GM20000 (cell line): ENCODE measurements at regions not wholly inside any gene's neighbourhood (a gene's known extent, or its start where the extent isn't known, plus 50 kb on each side); places are given as distances from the start of the nearest gene placed in this dataset.
"Not testable (repeated sequence)": the region's sequence is repeated elsewhere in the genome, so short reads cannot be mapped to it uniquely, and the experiment has no call there.

Experiments used
- DNase-seq: peaks from one replicate; pipeline ENCODE4 v3.0.0; 2012; ENCODE audit warnings: low spot score
- TF ChIP-seq, protein P1 (sequence below): IDR thresholded peaks from 2 replicates; pipeline ENCODE4 v1.5.1; 2012; ENCODE audit warnings: mild to moderate bottlenecking, control low read depth; ENCODE audit errors: extremely low read depth, missing control alignments

GRCh38 chr3:31307131-31307785 is 225.5 kb upstream of the STT3B start:
- TF ChIP-seq, protein P1, sequence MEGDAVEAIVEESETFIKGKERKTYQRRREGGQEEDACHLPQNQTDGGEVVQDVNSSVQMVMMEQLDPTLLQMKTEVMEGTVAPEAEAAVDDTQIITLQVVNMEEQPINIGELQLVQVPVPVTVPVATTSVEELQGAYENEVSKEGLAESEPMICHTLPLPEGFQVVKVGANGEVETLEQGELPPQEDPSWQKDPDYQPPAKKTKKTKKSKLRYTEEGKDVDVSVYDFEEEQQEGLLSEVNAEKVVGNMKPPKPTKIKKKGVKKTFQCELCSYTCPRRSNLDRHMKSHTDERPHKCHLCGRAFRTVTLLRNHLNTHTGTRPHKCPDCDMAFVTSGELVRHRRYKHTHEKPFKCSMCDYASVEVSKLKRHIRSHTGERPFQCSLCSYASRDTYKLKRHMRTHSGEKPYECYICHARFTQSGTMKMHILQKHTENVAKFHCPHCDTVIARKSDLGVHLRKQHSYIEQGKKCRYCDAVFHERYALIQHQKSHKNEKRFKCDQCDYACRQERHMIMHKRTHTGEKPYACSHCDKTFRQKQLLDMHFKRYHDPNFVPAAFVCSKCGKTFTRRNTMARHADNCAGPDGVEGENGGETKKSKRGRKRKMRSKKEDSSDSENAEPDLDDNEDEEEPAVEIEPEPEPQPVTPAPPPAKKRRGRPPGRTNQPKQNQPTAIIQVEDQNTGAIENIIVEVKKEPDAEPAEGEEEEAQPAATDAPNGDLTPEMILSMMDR: no peak
- DNase-seq: no peak

DNA sequence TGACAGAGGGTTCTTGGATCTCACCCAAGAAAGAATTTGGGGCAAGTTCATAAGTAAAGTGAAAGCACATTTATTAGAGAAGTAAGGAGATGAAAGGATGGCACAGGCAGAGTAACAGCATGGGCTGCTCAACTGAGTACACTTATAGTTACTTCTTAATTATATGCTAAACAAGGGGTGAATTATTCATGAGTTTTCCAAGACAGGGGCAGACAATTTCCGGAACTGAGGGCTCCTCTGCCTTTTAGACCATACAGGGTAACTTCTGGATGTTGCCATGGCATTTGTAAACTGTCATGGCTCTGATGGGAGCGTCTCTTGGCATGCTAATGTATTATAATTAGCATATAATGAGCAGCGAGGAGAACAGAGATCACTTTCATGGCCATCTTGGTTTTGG is 221.2 kb upstream of the STT3B start:
- DNase-seq: no peak
- TF ChIP-seq, protein P1: no peak

GRCh38 chr3:31312400-31312799 is 220.3 kb upstream of the STT3B start:
- TF ChIP-seq, protein P1: no peak

GRCh38 chr3:31314258-31314657 is 218.5 kb upstream of the STT3B start:
- no peak for DNase-seq
- TF ChIP-seq, protein P1: no peak

More at GRCh38 chr3:31312400-31312799, 220.3 kb upstream of the STT3B start:
- no peak for DNase-seq

GRCh38 chr3:31319332-31319731 is 213.4 kb upstream of the STT3B start:
- no peak for DNase-seq
- TF ChIP-seq, protein P1: no peak

DNA sequence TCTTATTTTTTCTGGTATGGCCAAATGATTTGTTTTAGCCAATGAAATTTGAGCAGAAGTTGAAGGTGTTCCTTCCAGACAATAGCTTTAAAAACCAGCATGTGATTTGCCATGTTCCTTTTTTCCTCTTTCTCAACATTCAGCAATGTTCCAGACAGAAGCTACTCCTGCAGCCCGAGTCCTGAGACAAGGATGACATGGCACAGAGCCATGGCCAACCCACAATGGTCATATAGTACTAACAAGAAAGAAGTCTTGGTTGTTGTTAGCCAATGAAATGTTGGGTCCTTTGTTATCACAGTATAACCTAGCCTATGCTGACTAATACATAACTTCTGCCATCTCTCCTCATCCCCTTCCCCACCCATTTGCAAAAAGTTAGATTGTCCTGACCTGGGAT is 211.1 kb upstream of the STT3B start:
- TF ChIP-seq, protein P1: no peak
- DNase-seq: no peak

DNA sequence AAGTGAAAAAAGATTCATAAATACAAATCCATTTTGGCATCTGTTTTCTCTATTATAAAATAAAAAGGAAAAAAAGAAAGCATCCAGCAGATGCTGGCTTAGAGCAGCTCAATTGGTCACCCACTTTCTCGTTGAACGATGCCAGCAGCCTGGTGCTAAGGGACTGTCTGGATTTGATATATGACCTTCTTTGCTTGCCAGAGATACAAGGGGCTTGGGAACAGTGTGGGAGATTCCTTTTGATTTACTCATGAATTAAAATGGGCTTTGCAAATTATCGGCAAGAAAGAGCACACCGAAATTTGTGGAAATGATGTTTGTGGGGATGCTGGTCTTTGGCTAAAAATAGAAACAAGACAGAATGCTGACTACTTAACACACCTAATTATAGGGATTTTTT is 210.3 kb upstream of the STT3B start:
- TF ChIP-seq, protein P1: no peak
- no peak for DNase-seq

GRCh38 chr3:31327826-31328357 is 204.8 kb upstream of the STT3B start:
- not testable (repeated sequence) for DNase-seq
